ENCODE measurements at regions not wholly inside any gene's neighbourhood (a gene's known extent, or its start where the extent isn't known, plus 50 kb on each side); places are given as distances from the start of the nearest gene placed in this dataset.

- no peak for DNase-seq
Observed at GRCh38 chr10:110376021-110376766, 71.5 kb upstream of the SMNDC1 start.

- no peak for DNase-seq
Observed at GRCh38 chr10:110376767-110377160, 72.0 kb upstream of the SMNDC1 start.

GRCh38 chr10:110378006-110378405 lies 73.3 kb upstream of the SMNDC1 start:
- no peak for DNase-seq

- DNase-seq, result no peak
Observed at GRCh38 chr10:110378533-110379108, 73.9 kb upstream of the SMNDC1 start.

GRCh38 chr10:110379831-110380230 lies 75.1 kb upstream of the SMNDC1 start:
- no peak for DNase-seq

- no peak for DNase-seq
Observed at GRCh38 chr10:110380293-110380692, 75.6 kb upstream of the SMNDC1 start.

GRCh38 chr10:110382695-110383094 lies 78.0 kb upstream of the SMNDC1 start:
- no peak for DNase-seq

GRCh38 chr10:110387617-110387982 lies 82.9 kb upstream of the SMNDC1 start:
- no peak for DNase-seq

- DNase-seq, result no peak
Observed at GRCh38 chr10:110387983-110388686, 83.4 kb upstream of the SMNDC1 start.

GRCh38 chr10:110388687-110389052 lies 84.0 kb upstream of the SMNDC1 start:
- no peak for DNase-seq

- DNase-seq, result no peak
Observed at GRCh38 chr10:110389255-110389654, 84.5 kb upstream of the SMNDC1 start.

- no peak for DNase-seq
Observed at GRCh38 chr10:110391541-110391940, 86.8 kb upstream of the SMNDC1 start.

- DNase-seq, result no peak
Observed at GRCh38 chr10:110392121-110392520, 87.4 kb upstream of the SMNDC1 start.

GRCh38 chr10:110392868-110393740 lies 88.4 kb upstream of the SMNDC1 start:
- DNase-seq, result no peak

- DNase-seq, result no peak
Observed at GRCh38 chr10:110393866-110394265, 89.1 kb upstream of the SMNDC1 start.

GRCh38 chr10:110394296-110394695 lies 89.6 kb upstream of the SMNDC1 start:
- DNase-seq, result no peak

- no peak for DNase-seq
Observed at GRCh38 chr10:110394898-110395297, 90.2 kb upstream of the SMNDC1 start.

GRCh38 chr10:110395350-110396283 lies 90.9 kb upstream of the SMNDC1 start:
- DNase-seq, result peak; percentile 94

- no peak for DNase-seq
Observed at GRCh38 chr10:110396284-110396651, 91.5 kb upstream of the SMNDC1 start.

- DNase-seq, result no peak
Observed at GRCh38 chr10:110397856-110398255, 93.1 kb upstream of the SMNDC1 start.

GRCh38 chr10:110398419-110399105 lies 93.8 kb upstream of the SMNDC1 start:
- no peak for DNase-seq
